ENCODE measurements at regions not wholly inside any gene's neighbourhood (a gene's known extent, or its start where the extent isn't known, plus 50 kb on each side); places are given as distances from the start of the nearest gene placed in this dataset.

GRCh38 chr15:93523481-93523880 lies 434.5 kb upstream of the RGMA start (continued):
- no peak for TF ChIP-seq MLX (CRISPR knock-in tag; conservative IDR thresholded peaks at IDR 0.05)

GRCh38 chr15:93520206-93520605 lies 431.2 kb upstream of the RGMA start:
- H3K9ac ChIP-seq (ENCODE audit: insufficient read depth in 1 of 2, low read depth in 2 of 2, low read length in 2 of 2) = no peak overlapping the region
- TF ChIP-seq ZNF57 (CRISPR knock-in tag; IDR thresholded peaks at IDR 0.05) = no peak
- no peak for TF ChIP-seq GATA2 (CRISPR knock-in tag; IDR thresholded peaks at IDR 0.05)
- no peak for TF ChIP-seq PPARD (CRISPR knock-in tag; IDR thresholded peaks at IDR 0.05)
- TF ChIP-seq PHF20 (IDR thresholded peaks at IDR 0.05; ENCODE audit: partially characterized antibody) = no peak
- TF ChIP-seq KAT2B (IDR thresholded peaks at IDR 0.05; ENCODE audit: low read depth, low read length) = no peak
- no peak for TF ChIP-seq KDM4B (IDR thresholded peaks at IDR 0.05; ENCODE audit: borderline replicate concordance in 2 of 2, low read depth in 1 of 2)
- no peak for TF ChIP-seq CHD1 (IDR thresholded peaks at IDR 0.05; ENCODE audit: low read length)
- no peak for TF ChIP-seq TARDBP (IDR thresholded peaks at IDR 0.05)
- no peak for TF ChIP-seq TRIM28 (IDR thresholded peaks at IDR 0.05)
- TF ChIP-seq NCOA2 (IDR thresholded peaks at IDR 0.05; ENCODE audit: partially characterized antibody in 2 of 2) = no peak
- TF ChIP-seq PTRF (tag; IDR thresholded peaks at IDR 0.05) = no peak
- no peak for TF ChIP-seq CBFA2T3 (IDR thresholded peaks at IDR 0.05)
- TF ChIP-seq TSHZ1 (CRISPR knock-in tag; IDR thresholded peaks at IDR 0.05) = no peak
- TF ChIP-seq TAF9B (IDR thresholded peaks at IDR 0.05; ENCODE audit: partially characterized antibody) = no peak
- no peak for TF ChIP-seq GATAD2A (IDR thresholded peaks at IDR 0.05)
- TF ChIP-seq TEAD2 (tag; IDR thresholded peaks at IDR 0.05) = no peak
- TF ChIP-seq ZNF707 (CRISPR knock-in tag; conservative IDR thresholded peaks at IDR 0.05) = no peak
- TF ChIP-seq EP300 (IDR thresholded peaks at IDR 0.05; ENCODE audit: low read length) = no peak
- no TSS peak for BruUV-seq (replicated peaks)
- no peak overlapping the region for H3K4me2 ChIP-seq (ENCODE audit: insufficient read depth, low read length)
- no peaks in the 10 kb centered on the region for H3K4me1 ChIP-seq (replicated peaks in 1 of 2; ENCODE audit: control insufficient read depth in 2 of 2, insufficient read depth in 2 of 2, low read length in 2 of 2)
- 0% methylated on average over 4 of the region's 4 CpGs for WGBS (ENCODE audit: insufficient coverage, low coverage, missing lambda C conversion rate)
- no peaks in the 10 kb centered on the region for H3K36me3 ChIP-seq (ENCODE audit: control insufficient read depth, insufficient read depth, low read length)
- no peak overlapping the region for H2AFZ ChIP-seq (ENCODE audit: low read depth, low read length)
- no peak overlapping the region for H3K27ac ChIP-seq (ENCODE audit: extremely low read depth, low read depth, low read length)
- H3K79me2 ChIP-seq (ENCODE audit: control insufficient read depth, insufficient read depth, low read length) = no peaks in the 10 kb centered on the region
- no peak overlapping the region for H3K4me3 ChIP-seq
- DNase-seq (ENCODE audit: extremely low read depth in 1 of 4, low spot score in 3 of 4) = no peak
- intact Hi-C loops (cut with micrococcal nuclease) = no loop called here
- no peak for FAIRE-seq
- H4K20me1 ChIP-seq (replicated peaks; ENCODE audit: control insufficient read depth, insufficient read depth, low read length) = no peaks in the 10 kb centered on the region
- H3K9me3 ChIP-seq (replicated peaks; ENCODE audit: control insufficient read depth, insufficient read depth, low read depth, low read length) = no peaks in the 10 kb centered on the region
- ChIA-PET CTCF (ENCODE audit: low intra/inter-chr PET ratio) (no interaction called here), POLR2A (no interaction called here)
- H3K27me3 ChIP-seq (ENCODE audit: control insufficient read depth in 2 of 2, insufficient read depth in 2 of 2, low read length in 2 of 2) = no peaks in the 10 kb centered on the region
- in situ Hi-C loops (cut with MboI) = no loop called here
- no peaks in the 10 kb centered on the region for H3K9me1 ChIP-seq (ENCODE audit: control insufficient read depth, insufficient read depth, low read length)
- no peak for ATAC-seq

All from K562 (cell line).